Coronary artery (tissue), 2 donors: ENCODE measurements at regions not wholly inside any gene's neighbourhood (a gene's known extent, or its start where the extent isn't known, plus 50 kb on each side); places are given as distances from the start of the nearest gene placed in this dataset.

Source experiments
- DNase-seq: peaks from one replicate; pipeline ENCODE4 v3.0.0-alpha.2; 2017; ENCODE audit warnings: low spot score
- H3K27ac ChIP-seq, 2 donors: fragments of 200-600 bp; sonication (generic); one replicate each; pipeline ENCODE4 v1.5.1; 2016 to 2019
- H3K4me3 ChIP-seq: fragments of 200-600 bp; sonication (generic); 2 replicates; pipeline ENCODE4 v1.5.1; 2016; ENCODE audit warnings: mild to moderate bottlenecking, moderate library complexity
- TF ChIP-seq, protein P1 (sequence below): fragments of 200-600 bp; sonication (generic); IDR thresholded peaks from one replicate; pipeline ENCODE4 v1.5.1; 2019; ENCODE audit warnings: antibody characterized with exemption

DNA sequence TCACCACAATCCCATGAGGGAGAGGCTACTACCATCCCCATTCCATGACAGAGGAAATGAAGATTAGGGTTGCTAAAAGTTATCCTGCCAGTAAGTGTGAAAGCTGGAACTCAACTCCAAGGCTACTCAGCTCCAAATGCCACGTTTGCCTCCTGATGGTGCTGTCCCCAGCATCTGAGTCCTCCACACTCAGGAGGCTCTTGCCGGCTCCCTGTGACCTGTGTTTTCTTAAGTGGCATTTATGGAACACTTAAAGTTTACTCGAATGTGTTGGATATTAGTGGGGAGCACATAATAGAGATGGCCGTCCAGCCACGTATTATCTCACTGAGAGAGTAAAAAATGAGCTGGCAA is 267.9 kb downstream of the CBLN1 start:
- TF ChIP-seq, protein P1, sequence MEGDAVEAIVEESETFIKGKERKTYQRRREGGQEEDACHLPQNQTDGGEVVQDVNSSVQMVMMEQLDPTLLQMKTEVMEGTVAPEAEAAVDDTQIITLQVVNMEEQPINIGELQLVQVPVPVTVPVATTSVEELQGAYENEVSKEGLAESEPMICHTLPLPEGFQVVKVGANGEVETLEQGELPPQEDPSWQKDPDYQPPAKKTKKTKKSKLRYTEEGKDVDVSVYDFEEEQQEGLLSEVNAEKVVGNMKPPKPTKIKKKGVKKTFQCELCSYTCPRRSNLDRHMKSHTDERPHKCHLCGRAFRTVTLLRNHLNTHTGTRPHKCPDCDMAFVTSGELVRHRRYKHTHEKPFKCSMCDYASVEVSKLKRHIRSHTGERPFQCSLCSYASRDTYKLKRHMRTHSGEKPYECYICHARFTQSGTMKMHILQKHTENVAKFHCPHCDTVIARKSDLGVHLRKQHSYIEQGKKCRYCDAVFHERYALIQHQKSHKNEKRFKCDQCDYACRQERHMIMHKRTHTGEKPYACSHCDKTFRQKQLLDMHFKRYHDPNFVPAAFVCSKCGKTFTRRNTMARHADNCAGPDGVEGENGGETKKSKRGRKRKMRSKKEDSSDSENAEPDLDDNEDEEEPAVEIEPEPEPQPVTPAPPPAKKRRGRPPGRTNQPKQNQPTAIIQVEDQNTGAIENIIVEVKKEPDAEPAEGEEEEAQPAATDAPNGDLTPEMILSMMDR = no peak
- Histone ChIP-seq H3K4me3 (no peak overlapping the region), H3K27ac (no peak overlapping the region)
- peak; percentile 53 for DNase-seq

DNA sequence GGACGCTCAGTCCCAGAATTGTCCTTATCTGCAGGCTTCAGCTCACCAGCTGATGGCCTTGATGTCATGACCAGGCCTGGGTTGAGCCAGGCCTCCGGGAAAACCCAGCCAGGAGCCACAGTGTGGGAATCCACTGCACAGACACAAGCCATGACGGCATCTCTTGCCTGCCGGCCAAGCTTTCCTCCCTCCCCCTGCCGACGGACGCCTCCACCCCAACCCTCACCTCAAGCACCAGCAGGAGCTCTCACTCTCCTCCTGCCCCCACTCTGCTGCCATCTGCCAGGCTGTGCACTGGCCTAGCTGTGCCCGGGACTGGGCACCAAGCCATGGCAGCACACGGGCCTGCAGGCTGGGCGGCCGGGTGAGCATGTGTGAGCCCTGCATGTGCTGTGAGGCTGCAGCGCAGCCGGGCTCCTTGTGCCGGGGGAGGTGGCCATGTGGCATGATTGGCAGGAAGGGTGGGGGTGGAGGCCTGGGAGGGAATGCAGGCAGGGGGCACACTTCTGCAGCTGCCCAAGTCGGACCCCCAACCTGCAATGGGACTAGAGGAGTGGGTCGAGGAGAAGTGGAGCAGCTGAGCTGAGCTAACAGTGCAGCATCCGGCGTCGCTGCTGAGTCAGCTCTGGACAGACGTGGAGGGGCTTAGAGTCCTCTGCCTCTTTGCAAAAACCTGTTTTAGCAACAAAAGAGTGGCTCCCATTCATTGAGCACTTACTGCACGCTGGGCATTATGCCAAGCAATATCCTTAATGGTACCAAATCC is 268.5 kb downstream of the CBLN1 start:
- peak; percentile 64 for DNase-seq
- TF ChIP-seq, protein P1 = no peak
- Histone ChIP-seq H3K27ac (no peak overlapping the region), H3K4me3 (no peak overlapping the region)

DNA sequence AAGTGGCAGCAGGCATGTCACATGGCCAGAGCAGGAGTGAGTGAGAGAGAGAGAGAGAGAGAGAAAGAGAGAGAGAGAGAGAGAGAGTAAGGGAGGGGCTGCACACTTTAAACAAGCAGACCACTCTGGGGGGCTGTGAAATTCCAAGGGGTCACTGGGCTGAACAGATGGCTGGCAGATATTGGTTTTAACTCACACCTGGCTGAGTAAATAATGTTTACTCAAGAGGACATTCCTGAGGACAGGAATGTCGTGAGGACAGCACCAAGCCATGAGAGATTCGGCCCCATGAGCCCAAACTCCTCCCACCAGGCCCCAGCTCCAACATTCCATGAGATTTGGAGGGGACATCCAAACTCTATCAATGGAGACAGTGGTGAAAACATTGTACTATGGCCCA is 269.7 kb downstream of the CBLN1 start:
- Histone ChIP-seq H3K4me3 (no peak overlapping the region), H3K27ac (no peak overlapping the region)
- TF ChIP-seq, protein P1 = no peak
- DNase-seq = peak; percentile 47

DNA sequence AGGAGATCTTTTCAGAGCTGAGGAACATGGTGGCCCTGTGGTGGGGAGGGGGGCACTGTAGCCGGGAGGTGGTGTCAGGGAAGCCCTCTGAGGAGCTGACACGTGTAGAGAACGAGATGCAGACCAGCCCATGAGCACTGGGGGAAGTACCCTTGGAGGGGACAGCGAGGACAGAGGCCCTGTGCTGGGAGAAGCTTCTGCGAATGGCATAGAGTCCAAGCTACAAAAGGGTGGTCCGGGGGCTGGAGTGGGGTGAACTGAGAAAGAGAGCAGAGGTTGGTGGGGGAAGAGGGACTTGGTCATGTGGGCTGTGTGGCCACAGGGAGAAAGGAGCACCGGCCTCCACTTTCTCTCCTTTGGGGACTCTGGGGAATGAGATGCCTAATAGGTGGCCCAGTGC is 270.8 kb downstream of the CBLN1 start:
- no peak overlapping the region for H3K4me3 ChIP-seq
- TF ChIP-seq, protein P1 = no peak
- H3K27ac ChIP-seq = no peak overlapping the region
- peak; percentile 49 for DNase-seq

DNA sequence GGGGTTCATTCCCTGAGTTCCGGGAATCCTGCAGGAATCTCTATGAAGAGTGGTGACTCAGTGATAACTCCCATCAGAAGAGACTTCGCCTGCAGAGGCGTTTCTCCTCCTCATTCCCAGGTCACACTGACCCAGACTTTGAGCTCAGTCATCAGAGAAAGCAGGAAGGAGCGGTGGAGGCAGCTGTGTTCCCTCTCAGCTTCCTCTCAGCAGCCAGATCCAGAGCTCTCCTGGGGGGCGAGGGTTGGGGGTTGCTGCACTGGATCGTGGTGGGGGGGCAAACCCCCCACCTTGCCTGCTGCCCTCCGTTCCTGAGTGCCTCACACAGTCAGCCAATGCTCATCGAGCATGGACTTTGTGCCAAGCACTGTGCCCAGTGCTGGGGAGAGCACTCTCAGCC is 271.2 kb downstream of the CBLN1 start:
- H3K4me3 ChIP-seq = no peak overlapping the region
- TF ChIP-seq, protein P1 = no peak
- DNase-seq = peak; percentile 59
- H3K27ac ChIP-seq = no peak overlapping the region

DNA sequence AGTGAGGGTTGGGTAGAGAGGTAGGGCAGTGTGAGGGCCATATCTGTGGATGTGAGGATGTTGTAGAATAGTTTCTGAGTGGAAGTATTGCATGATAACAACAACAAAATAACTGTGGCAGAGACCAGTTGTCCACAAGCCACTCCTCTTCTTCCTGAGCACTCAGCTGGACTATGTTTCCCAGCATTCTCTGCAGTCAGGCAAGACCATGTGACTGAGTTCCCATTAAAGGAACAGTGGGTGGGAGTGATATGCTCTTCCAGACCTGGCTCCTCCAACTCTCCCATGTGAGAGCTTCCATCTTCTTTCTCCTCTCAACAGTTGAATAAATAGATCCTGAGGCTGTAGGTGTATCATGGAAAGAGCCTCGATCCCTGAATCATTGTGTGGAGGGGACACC is 272.4 kb downstream of the CBLN1 start:
- TF ChIP-seq, protein P1 = no peak
- DNase-seq = no peak
- Histone ChIP-seq H3K27ac (no peak overlapping the region), H3K4me3 (no peak overlapping the region)

DNA sequence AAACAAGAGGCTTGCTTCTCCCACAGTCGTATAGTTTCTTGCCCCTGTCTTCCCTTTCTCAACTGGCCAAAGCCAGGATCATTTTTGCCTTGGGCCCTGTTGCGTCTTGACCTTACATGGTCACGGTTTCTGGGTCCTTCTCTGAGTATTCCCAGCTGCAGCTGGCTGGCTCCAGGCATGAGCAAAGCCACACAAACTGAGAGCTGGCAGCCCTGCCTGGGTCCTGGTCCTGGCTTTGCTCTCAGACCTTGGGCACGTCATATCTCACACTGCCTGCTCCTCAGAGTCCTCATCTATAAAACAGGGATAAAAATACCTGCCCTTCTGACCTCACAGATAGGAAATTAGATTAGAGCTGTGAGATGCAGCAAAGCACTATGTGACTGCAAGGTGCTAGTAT is 277.6 kb downstream of the CBLN1 start:
- no peak overlapping the region for H3K27ac ChIP-seq
- TF ChIP-seq, protein P1 = no peak

More for the DNA sequence above, 277.6 kb downstream of the CBLN1 start:
- H3K4me3 ChIP-seq = no peak overlapping the region
- peak; percentile 59 for DNase-seq
